ENCODE measurements at regions not wholly inside any gene's neighbourhood (a gene's known extent, or its start where the extent isn't known, plus 50 kb on each side); places are given as distances from the start of the nearest gene placed in this dataset.
"Not testable (repeated sequence)": the region's sequence is repeated elsewhere in the genome, so short reads cannot be mapped to it uniquely, and the experiment has no call there.

DNA sequence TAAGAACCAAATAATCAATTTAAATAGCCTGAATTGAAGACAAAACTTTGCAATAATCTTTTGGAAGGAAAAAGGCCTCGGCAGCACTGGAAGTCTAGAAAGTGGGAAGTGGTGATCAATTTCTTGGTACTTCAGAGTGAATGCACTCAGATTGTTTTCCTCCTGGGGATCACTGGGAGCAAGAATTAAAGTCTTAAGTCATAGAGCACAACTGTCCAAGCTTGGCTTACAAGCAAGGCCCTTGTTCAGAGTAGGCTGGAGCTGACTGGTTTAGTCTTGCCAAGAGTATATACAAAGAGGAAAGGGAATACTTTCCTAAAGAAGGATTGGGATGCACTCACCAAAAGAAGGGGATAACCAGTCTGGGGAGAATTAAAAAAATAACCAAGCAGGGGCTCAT, 637.1 kb downstream of the CCSER2 start:
- TF ChIP-seq, protein P1, sequence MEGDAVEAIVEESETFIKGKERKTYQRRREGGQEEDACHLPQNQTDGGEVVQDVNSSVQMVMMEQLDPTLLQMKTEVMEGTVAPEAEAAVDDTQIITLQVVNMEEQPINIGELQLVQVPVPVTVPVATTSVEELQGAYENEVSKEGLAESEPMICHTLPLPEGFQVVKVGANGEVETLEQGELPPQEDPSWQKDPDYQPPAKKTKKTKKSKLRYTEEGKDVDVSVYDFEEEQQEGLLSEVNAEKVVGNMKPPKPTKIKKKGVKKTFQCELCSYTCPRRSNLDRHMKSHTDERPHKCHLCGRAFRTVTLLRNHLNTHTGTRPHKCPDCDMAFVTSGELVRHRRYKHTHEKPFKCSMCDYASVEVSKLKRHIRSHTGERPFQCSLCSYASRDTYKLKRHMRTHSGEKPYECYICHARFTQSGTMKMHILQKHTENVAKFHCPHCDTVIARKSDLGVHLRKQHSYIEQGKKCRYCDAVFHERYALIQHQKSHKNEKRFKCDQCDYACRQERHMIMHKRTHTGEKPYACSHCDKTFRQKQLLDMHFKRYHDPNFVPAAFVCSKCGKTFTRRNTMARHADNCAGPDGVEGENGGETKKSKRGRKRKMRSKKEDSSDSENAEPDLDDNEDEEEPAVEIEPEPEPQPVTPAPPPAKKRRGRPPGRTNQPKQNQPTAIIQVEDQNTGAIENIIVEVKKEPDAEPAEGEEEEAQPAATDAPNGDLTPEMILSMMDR (conservative IDR thresholded peaks at IDR 0.05; ENCODE audit: low read depth), result no peak
- POLR2A ChIA-PET (ENCODE audit: low non-redundant PET), result no interaction called here
- DNase-seq (ENCODE audit: low spot score), result no peak
- CTCF ChIA-PET, result interaction anchor here (0.6 kb wide), 1 partner anchor 923 kb away, joined by 3 read pairs; no protein-coding TSS in a partner anchor
- no peak overlapping the region for H3K27ac ChIP-seq

DNA sequence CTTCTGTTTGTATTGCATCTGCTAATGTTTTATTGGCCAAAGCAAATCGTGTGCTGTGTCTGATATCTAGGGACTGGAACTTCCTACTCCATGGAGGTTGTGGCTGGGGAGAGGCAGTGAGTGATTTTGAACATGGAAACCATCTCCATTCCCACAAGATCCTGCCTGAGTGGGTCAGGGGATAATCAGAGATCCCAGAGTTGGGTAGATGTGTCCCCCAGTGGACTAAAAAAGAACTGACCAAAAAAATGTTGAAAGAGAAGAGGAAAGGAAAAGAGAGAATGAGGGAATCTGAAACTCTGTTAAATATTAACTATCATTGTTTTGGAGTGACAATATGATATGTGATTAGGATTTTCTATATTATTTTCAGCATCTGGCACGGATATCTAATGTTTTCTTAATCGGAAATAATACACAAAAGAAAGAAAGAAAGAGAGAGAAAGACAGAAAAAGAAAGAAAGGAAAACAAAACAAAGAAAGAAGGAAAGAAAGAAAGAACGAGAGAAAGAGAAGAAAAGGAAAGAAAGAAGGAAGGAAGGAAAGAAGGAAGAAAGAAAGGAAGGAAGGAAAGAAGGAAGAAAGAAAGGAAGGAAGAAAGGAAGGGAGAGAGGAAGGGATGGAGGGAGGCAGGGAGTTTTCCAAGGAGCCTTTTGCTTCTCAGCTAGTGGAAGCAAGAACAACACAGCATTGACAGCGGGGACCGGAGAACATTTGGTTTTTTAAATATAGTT, 638.5 kb downstream of the CCSER2 start:
- ChIA-PET CTCF (no interaction called here), POLR2A (ENCODE audit: low non-redundant PET) (no interaction called here)
- TF ChIP-seq, protein P1 (conservative IDR thresholded peaks at IDR 0.05; ENCODE audit: low read depth), result no peak
- H3K27ac ChIP-seq, result no peak overlapping the region
- no peak for DNase-seq (ENCODE audit: low spot score)

DNA sequence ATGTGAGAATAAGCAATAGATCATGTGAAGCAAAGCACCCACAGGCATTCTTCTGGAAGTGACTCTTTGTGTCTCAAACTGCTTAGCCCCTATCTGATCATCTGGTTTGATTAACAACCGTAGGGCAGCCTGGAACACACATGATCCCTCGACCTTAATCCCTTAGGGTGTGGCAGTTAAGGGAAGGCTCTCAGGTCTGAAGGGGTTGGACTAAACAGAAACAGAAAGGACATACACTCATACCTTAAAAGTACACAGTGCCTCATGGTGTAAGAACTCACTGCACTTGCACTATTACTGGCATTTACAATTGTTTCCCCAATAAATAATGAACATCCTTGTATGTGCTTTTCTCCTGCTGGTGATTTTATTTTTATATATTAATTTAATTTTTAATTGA, 640.9 kb downstream of the CCSER2 start:
- H3K27ac ChIP-seq; POLR2A ChIA-PET (ENCODE audit: low non-redundant PET); CTCF ChIA-PET; DNase-seq (ENCODE audit: low spot score): not testable (repeated sequence)

DNA sequence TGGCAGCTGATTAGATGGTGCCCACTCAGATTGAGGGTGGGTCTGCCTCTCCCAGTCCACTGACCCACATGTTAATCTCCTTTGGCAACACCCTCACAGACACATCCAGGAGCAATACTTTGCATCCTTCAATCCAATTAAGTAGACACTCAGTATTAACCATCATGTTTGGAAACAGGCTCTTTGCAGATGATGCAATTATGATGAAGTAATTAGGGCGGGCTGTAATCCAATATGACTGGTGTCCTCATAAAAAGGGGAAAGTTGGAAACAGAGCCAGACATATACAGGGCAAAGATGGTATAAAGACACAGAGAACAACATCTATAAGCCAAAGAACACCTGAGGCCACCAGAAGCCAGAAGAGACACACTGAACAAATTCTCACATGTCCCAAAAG, 658.6 kb downstream of the CCSER2 start:
- DNase-seq (ENCODE audit: low spot score), result no peak
- TF ChIP-seq, protein P1 (conservative IDR thresholded peaks at IDR 0.05; ENCODE audit: low read depth), result no peak
- H3K27ac ChIP-seq, result no peak overlapping the region
- ChIA-PET POLR2A (ENCODE audit: low non-redundant PET) (no interaction called here), CTCF (no interaction called here)

DNA sequence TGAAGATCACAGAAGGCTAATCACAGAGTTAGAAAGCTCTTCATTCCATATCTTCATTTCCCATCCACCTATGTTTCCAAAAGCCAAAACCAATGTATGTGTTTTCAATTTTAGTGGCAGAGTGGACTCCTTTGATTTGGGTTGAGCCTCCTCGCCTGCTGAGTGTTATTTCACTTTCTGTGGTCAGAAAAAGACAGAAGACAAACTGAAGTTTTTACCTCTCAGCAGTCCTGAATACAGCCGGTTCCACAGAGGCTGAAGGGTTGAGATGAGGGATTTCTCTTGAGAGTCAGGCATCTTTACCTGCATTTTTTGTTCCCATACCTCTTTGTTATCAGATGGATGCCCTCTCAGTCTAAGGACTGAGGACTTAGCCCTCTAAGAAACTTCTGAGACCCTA, 659.6 kb downstream of the CCSER2 start:
- ChIA-PET POLR2A (ENCODE audit: low non-redundant PET) (no interaction called here), CTCF (no interaction called here)
- no peak for DNase-seq (ENCODE audit: low spot score)
- H3K27ac ChIP-seq, result no peak overlapping the region
- TF ChIP-seq, protein P1 (conservative IDR thresholded peaks at IDR 0.05; ENCODE audit: low read depth), result no peak

DNA sequence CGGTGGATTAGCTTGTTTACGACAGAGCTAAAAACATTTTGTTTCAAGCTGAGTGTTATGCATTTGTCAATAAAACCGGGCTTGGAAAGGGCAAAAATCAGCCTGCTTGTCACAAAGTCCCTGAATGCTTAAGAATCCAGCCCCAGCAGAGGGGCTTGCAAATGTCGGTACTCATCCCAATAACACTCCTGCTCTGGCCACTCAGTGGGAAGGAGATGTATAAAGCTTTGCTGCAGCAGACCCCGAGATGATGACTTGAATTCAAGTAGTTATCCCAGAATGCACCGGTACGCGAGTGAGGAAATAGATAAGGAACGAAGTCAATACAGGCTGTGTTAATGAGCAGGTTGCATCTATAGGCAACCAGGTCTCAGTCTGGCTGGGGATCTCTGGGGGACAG, 662.3 kb downstream of the CCSER2 start:
- no peak for DNase-seq (ENCODE audit: low spot score)
- H3K27ac ChIP-seq, result no peak overlapping the region
- TF ChIP-seq, protein P1 (conservative IDR thresholded peaks at IDR 0.05; ENCODE audit: low read depth), result no peak
- ChIA-PET POLR2A (ENCODE audit: low non-redundant PET) (no interaction called here), CTCF (no interaction called here)

DNA sequence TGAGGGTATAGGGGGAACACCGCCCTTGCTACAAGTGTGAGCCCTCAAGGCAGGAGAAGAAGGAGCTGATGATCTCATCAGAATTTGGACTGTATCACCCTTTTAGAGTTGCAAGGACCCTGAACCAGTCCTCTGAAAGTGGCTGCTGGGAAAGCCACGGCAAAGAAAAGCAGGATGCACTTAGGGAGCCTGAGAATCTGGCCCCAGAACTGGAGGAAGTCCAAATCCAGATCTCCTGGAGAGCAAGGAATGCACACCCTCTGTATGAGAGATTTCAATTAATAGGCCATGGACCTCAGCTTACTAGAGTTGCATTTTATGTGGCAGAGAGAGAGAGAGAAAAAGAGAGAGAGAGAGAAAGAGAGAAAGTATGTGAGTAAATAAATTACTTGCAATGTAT, 662.9 kb downstream of the CCSER2 start:
- no peak for DNase-seq (ENCODE audit: low spot score)
- ChIA-PET CTCF (no interaction called here), POLR2A (ENCODE audit: low non-redundant PET) (no interaction called here)
- no peak overlapping the region for H3K27ac ChIP-seq
- TF ChIP-seq, protein P1 (conservative IDR thresholded peaks at IDR 0.05; ENCODE audit: low read depth), result no peak
